ENCODE measurements at regions not wholly inside any gene's neighbourhood (a gene's known extent, or its start where the extent isn't known, plus 50 kb on each side); places are given as distances from the start of the nearest gene placed in this dataset.

DNA sequence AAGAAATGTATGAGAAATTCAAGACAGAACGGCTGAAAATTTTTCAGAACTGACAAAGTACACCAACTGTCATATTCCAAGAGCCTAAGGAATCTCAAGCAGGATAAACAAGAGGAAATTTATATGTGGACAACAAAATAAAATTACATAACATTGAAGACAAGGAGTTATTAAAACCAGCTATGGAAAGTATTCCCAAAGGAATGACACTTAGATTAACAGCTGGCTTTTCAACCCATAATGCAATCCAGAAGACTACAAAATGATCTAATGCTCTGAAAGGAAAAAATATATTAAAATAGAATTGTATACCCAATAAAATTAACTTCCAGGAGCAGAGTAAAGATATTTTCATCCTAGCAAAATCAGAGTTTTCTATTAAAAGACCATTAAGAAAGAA, 132.2 kb upstream of the BNIP2 start:
- Histone ChIP-seq H3K4me1 (ENCODE audit: control insufficient read depth in 1 of 2, insufficient read depth in 2 of 2, low read length in 2 of 2) (no peaks in the 10 kb centered on the region), H3K27me3 (ENCODE audit: insufficient read depth, low read length) (peaks cover 56% of the 10 kb centered on the region), H3K79me2 (ENCODE audit: insufficient read depth, low read length) (no peaks in the 10 kb centered on the region), H2AFZ (ENCODE audit: low read depth, low read length, poor library complexity, severe bottlenecking) (no peak overlapping the region), H3K27ac (ENCODE audit: low read depth, low read length) (no peak overlapping the region), H3K9me3 (ENCODE audit: control insufficient read depth in 1 of 2, insufficient read depth in 1 of 2, low read depth in 1 of 2, low read length in 2 of 2) (no peaks in the 10 kb centered on the region), H3K4me2 (ENCODE audit: low read length) (no peak overlapping the region), H3K9ac (ENCODE audit: low read length) (no peak overlapping the region), H3K36me3 (ENCODE audit: control insufficient read depth in 1 of 2, insufficient read depth in 2 of 2, low read length in 2 of 2) (no peaks in the 10 kb centered on the region), H3K4me3 (replicated peaks in 1 of 2; ENCODE audit: low read depth in 1 of 2, low read length in 2 of 2) (no peak overlapping the region), H4K20me1 (ENCODE audit: insufficient read depth) (no peaks in the 10 kb centered on the region), H3K9me2 (ENCODE audit: insufficient read depth) (no peaks in the 10 kb centered on the region)
- DNase-seq (ENCODE audit: low read depth, low spot score), result no peak
- ChIA-PET CTCF (no interaction called here), RAD21 (ENCODE audit: low non-redundant PET in 1 of 2, low total read pairs in 2 of 2, uncharacterized antibody in 2 of 2, unreplicated experiment in 2 of 2) (no interaction called here), POLR2A (no interaction called here)
- TF ChIP-seq FOSL1 (IDR thresholded peaks at IDR 0.05; ENCODE audit: low read depth) (no peak), ELF1 (IDR thresholded peaks at IDR 0.05; ENCODE audit: borderline replicate concordance, low read depth) (no peak), CBX3 (IDR thresholded peaks at IDR 0.05; ENCODE audit: low read depth) (no peak)
- TF ChIP-seq, protein P1, sequence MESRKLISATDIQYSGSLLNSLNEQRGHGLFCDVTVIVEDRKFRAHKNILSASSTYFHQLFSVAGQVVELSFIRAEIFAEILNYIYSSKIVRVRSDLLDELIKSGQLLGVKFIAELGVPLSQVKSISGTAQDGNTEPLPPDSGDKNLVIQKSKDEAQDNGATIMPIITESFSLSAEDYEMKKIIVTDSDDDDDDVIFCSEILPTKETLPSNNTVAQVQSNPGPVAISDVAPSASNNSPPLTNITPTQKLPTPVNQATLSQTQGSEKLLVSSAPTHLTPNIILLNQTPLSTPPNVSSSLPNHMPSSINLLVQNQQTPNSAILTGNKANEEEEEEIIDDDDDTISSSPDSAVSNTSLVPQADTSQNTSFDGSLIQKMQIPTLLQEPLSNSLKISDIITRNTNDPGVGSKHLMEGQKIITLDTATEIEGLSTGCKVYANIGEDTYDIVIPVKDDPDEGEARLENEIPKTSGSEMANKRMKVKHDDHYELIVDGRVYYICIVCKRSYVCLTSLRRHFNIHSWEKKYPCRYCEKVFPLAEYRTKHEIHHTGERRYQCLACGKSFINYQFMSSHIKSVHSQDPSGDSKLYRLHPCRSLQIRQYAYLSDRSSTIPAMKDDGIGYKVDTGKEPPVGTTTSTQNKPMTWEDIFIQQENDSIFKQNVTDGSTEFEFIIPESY (IDR thresholded peaks at IDR 0.05; ENCODE audit: extremely low read depth, insufficient replicate concordance, low read length), result no peak
- BruUV-seq (replicated peaks), result no TSS peak
- intact Hi-C loops (cut with micrococcal nuclease), result no loop called here
- ATAC-seq, result no peak

DNA sequence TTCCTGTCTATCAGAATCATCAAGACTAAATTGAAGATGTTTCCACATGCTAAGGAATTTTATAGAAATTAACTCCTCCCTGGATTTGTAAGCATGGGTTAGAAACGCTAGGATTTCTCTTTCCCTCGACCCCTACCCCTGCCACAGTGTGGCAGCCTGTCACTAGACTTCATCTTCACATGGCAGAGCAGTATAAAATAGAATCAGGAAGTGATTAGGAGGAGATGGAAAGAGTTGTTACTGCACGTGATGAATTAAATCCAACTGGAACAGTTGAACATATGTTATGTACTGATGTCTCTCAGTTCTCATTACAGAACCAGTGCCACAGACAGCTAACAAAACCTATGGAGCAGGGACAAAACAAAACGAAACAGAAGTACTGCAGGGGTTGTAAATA, 130.0 kb upstream of the BNIP2 start:
- Histone ChIP-seq H2AFZ (ENCODE audit: low read depth, low read length, poor library complexity, severe bottlenecking) (no peak overlapping the region), H3K9me2 (ENCODE audit: insufficient read depth) (no peaks in the 10 kb centered on the region), H3K27me3 (ENCODE audit: insufficient read depth, low read length) (peaks cover 59% of the 10 kb centered on the region), H3K4me2 (ENCODE audit: low read length) (no peak overlapping the region), H3K4me3 (replicated peaks in 1 of 2; ENCODE audit: low read depth in 1 of 2, low read length in 2 of 2) (no peak overlapping the region), H3K27ac (ENCODE audit: low read depth, low read length) (no peak overlapping the region), H3K4me1 (ENCODE audit: control insufficient read depth in 1 of 2, insufficient read depth in 2 of 2, low read length in 2 of 2) (no peaks in the 10 kb centered on the region), H3K9ac (ENCODE audit: low read length) (no peak overlapping the region), H3K79me2 (ENCODE audit: insufficient read depth, low read length) (no peaks in the 10 kb centered on the region), H3K9me3 (ENCODE audit: control insufficient read depth in 1 of 2, insufficient read depth in 1 of 2, low read depth in 1 of 2, low read length in 2 of 2) (no peaks in the 10 kb centered on the region), H4K20me1 (ENCODE audit: insufficient read depth) (no peaks in the 10 kb centered on the region), H3K36me3 (ENCODE audit: control insufficient read depth in 1 of 2, insufficient read depth in 2 of 2, low read length in 2 of 2) (no peaks in the 10 kb centered on the region)
- DNase-seq (ENCODE audit: low read depth, low spot score) (no peak), ATAC-seq (no peak)
- ChIA-PET POLR2A (no interaction called here), RAD21 (ENCODE audit: low non-redundant PET in 1 of 2, low total read pairs in 2 of 2, uncharacterized antibody in 2 of 2, unreplicated experiment in 2 of 2) (interaction anchor here in 1 of 2 experiments (0.5 kb wide), 1 partner anchor 317 kb away, joined by 3 read pairs; no protein-coding TSS in a partner anchor), CTCF (no interaction called here)
- BruUV-seq (replicated peaks), result no TSS peak
- intact Hi-C loops (cut with micrococcal nuclease), result no loop called here
- TF ChIP-seq, protein P2, sequence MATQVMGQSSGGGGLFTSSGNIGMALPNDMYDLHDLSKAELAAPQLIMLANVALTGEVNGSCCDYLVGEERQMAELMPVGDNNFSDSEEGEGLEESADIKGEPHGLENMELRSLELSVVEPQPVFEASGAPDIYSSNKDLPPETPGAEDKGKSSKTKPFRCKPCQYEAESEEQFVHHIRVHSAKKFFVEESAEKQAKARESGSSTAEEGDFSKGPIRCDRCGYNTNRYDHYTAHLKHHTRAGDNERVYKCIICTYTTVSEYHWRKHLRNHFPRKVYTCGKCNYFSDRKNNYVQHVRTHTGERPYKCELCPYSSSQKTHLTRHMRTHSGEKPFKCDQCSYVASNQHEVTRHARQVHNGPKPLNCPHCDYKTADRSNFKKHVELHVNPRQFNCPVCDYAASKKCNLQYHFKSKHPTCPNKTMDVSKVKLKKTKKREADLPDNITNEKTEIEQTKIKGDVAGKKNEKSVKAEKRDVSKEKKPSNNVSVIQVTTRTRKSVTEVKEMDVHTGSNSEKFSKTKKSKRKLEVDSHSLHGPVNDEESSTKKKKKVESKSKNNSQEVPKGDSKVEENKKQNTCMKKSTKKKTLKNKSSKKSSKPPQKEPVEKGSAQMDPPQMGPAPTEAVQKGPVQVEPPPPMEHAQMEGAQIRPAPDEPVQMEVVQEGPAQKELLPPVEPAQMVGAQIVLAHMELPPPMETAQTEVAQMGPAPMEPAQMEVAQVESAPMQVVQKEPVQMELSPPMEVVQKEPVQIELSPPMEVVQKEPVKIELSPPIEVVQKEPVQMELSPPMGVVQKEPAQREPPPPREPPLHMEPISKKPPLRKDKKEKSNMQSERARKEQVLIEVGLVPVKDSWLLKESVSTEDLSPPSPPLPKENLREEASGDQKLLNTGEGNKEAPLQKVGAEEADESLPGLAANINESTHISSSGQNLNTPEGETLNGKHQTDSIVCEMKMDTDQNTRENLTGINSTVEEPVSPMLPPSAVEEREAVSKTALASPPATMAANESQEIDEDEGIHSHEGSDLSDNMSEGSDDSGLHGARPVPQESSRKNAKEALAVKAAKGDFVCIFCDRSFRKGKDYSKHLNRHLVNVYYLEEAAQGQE (IDR thresholded peaks at IDR 0.05; ENCODE audit: low read depth), result no peak
- TF ChIP-seq YY1 (IDR thresholded peaks at IDR 0.05; ENCODE audit: extremely low read depth, insufficient replicate concordance, low read depth, low read length) (no peak), JUND (IDR thresholded peaks at IDR 0.05) (no peak), SRF (IDR thresholded peaks at IDR 0.05; ENCODE audit: low read depth) (no peak), EGR1 (IDR thresholded peaks at IDR 0.05; ENCODE audit: low read depth) (no peak), POLR2A (IDR thresholded peaks at IDR 0.05; ENCODE audit: borderline replicate concordance, extremely low read depth, insufficient read depth, insufficient read length) (no peak), EZH2 (IDR thresholded peaks at IDR 0.05) (no peak), TCF7L2 (IDR thresholded peaks at IDR 0.05; ENCODE audit: borderline replicate concordance, extremely low read depth, insufficient read depth, insufficient read length) (no peak), ZFX (IDR thresholded peaks at IDR 0.05) (no peak), CBX3 (IDR thresholded peaks at IDR 0.05; ENCODE audit: low read depth) (no peak)
- TF ChIP-seq, protein P1 (IDR thresholded peaks at IDR 0.05; ENCODE audit: extremely low read depth, insufficient replicate concordance, low read length), result no peak
- TF ChIP-seq, protein P3, sequence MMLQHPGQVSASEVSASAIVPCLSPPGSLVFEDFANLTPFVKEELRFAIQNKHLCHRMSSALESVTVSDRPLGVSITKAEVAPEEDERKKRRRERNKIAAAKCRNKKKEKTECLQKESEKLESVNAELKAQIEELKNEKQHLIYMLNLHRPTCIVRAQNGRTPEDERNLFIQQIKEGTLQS (IDR thresholded peaks at IDR 0.05), result no peak

Measured in HCT116 (cell line).